Uterus (tissue), 2 donors: ENCODE measurements at regions not wholly inside any gene's neighbourhood (a gene's known extent, or its start where the extent isn't known, plus 50 kb on each side); places are given as distances from the start of the nearest gene placed in this dataset.
"Not testable (repeated sequence)": the region's sequence is repeated elsewhere in the genome, so short reads cannot be mapped to it uniquely, and the experiment has no call there.

Source experiments
- POLR2A ChIP-seq, 2 donors: fragments of 450-650 bp; IDR thresholded peaks; one replicate each; pipeline ENCODE4 v1.6.1; 2016; ENCODE audit warnings: antibody characterized with exemption in 2 of 2, mild to moderate bottlenecking in 1 of 2, moderate library complexity in 1 of 2
- TF ChIP-seq, protein P1 (sequence below), 4 experiments: fragments of 200-600 bp in 2 of 4; fragments of 450-650 bp in 2 of 4; sonication (generic) in 2 of 4; IDR thresholded peaks; one replicate each; pipeline ENCODE4 v1.5.1; 2016 to 2019; ENCODE audit warnings: antibody characterized with exemption in 4 of 4, mild to moderate bottlenecking in 2 of 4, moderate library complexity in 1 of 4

- TF ChIP-seq, protein P1, sequence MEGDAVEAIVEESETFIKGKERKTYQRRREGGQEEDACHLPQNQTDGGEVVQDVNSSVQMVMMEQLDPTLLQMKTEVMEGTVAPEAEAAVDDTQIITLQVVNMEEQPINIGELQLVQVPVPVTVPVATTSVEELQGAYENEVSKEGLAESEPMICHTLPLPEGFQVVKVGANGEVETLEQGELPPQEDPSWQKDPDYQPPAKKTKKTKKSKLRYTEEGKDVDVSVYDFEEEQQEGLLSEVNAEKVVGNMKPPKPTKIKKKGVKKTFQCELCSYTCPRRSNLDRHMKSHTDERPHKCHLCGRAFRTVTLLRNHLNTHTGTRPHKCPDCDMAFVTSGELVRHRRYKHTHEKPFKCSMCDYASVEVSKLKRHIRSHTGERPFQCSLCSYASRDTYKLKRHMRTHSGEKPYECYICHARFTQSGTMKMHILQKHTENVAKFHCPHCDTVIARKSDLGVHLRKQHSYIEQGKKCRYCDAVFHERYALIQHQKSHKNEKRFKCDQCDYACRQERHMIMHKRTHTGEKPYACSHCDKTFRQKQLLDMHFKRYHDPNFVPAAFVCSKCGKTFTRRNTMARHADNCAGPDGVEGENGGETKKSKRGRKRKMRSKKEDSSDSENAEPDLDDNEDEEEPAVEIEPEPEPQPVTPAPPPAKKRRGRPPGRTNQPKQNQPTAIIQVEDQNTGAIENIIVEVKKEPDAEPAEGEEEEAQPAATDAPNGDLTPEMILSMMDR (IDR thresholded peaks at IDR 0.05): not testable (repeated sequence)
- not testable (repeated sequence) for TF ChIP-seq POLR2A (IDR thresholded peaks at IDR 0.05)
Observed at GRCh38 chr3:75323936-75324335, 340.2 kb upstream of the FRG2C start.
